BLaER1 treated with 17β-estradiol and CSF1 and Interleukin-3, amounts not matched to agents 10 nM and 100 nM (cell line): ENCODE measurements at regions not wholly inside any gene's neighbourhood (a gene's known extent, or its start where the extent isn't known, plus 50 kb on each side); places are given as distances from the start of the nearest gene placed in this dataset.

Experiments
- H3K27ac ChIP-seq, 11 experiments: shearing (Covaris generic); formaldehyde crosslinking; 2 replicates each; pipeline ENCODE4 v1.8.1; 2022
- H3K27me3 ChIP-seq, 11 experiments: shearing (Covaris generic); formaldehyde crosslinking; 2 replicates each; pipeline ENCODE4 v1.8.1; 2022
- H3K36me3 ChIP-seq, 11 experiments: shearing (Covaris generic); formaldehyde crosslinking; 2 replicates each; pipeline ENCODE4 v1.8.1; 2022
- H3K4me1 ChIP-seq, 10 experiments: shearing (Covaris generic); formaldehyde crosslinking; 2 replicates each; pipeline ENCODE4 v1.8.1; 2022
- H3K4me2 ChIP-seq, 11 experiments: shearing (Covaris generic); formaldehyde crosslinking; 2 replicates each; pipeline ENCODE4 v1.8.1; 2022
- H3K4me3 ChIP-seq, 10 experiments: shearing (Covaris generic); formaldehyde crosslinking; 2 replicates each; pipeline ENCODE4 v1.8.1; 2022
- H3K9ac ChIP-seq, 11 experiments: shearing (Covaris generic); formaldehyde crosslinking; 2 replicates each; pipeline ENCODE4 v1.8.1; 2022
- H3K9me3 ChIP-seq, 11 experiments: shearing (Covaris generic); formaldehyde crosslinking; replicated peaks in 1 of 11; 2 replicates each; pipeline ENCODE4 v1.8.1; 2022
- H4K20me1 ChIP-seq, 11 experiments: shearing (Covaris generic); formaldehyde crosslinking; 2 replicates each; pipeline ENCODE4 v1.8.1; 2022
- Cebpa-rat ChIP-seq, 11 experiments: shearing (Covaris generic); IDR thresholded peaks; 2 replicates each; pipeline ENCODE4 v1.8.1; 2022

DNA sequence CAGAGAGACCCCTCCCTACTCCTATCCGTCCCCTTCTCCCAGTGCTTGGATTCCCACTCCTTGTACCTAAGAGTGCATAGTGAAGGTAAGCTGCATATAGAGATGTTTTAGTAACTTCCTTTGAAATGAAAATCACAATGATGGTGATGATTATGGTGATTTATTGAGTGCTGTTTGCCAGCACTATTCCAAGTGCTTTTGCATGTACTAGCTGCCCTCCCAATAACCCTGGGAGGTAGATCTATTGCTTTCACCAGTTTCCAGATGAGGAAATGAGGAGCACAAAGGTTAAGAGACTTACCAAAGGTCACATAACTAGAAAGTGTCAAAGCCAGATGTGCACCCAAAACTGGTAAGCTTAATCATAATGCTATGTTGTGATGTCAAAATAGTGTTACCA, 80.4 kb upstream of the NEUROD6 start:
- Histone ChIP-seq H3K27ac (no peak overlapping the region), H3K4me1 (peaks cover 0 to 8% (median 0%) of the 10 kb centered on the region in 10 experiments; a peak in 7 of 20 replicates), H3K9me3 (no peaks in the 10 kb centered on the region), H3K27me3 (no peaks in the 10 kb centered on the region), H3K4me3 (no peak overlapping the region), H4K20me1 (no peaks in the 10 kb centered on the region), H3K9ac (no peak overlapping the region), H3K36me3 (no peaks in the 10 kb centered on the region), H3K4me2 (no peak overlapping the region)
- TF ChIP-seq Cebpa-rat (IDR thresholded peaks at IDR 0.05): no peak

DNA sequence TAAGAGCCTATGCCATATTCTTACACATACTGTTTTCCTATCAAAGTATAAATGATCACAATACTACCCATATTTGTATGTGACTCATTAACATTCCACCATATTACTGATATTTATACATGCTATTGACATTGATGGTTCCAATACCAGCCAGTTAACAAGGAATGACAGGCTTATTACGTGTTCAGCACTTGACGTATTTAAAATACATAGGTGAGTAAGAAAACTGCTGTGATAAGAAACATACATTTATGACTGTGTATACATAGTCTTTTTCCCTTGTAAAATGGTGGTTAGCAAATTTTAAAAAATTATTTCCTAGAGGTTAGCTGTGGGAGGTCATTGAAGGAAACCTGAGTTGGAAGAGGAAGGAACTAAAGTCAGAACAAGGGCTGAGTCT, 81.1 kb upstream of the NEUROD6 start:
- H3K4me1 ChIP-seq: peaks cover 0 to 8% (median 0%) of the 10 kb centered on the region in 10 experiments; a peak in 7 of 20 replicates
- no peak overlapping the region for H3K4me3 ChIP-seq
- no peaks in the 10 kb centered on the region for H3K36me3 ChIP-seq
- peak overlapping the region in 5 of 11 experiments; percentile 0 to 10 (median 4); a peak in 2 of 22 replicates for H3K4me2 ChIP-seq
- H4K20me1 ChIP-seq: no peaks in the 10 kb centered on the region
- no peak overlapping the region for H3K9ac ChIP-seq
- no peak overlapping the region for H3K27ac ChIP-seq
- TF ChIP-seq Cebpa-rat (IDR thresholded peaks at IDR 0.05): no peak
- H3K9me3 ChIP-seq: no peaks in the 10 kb centered on the region
- no peaks in the 10 kb centered on the region for H3K27me3 ChIP-seq

DNA sequence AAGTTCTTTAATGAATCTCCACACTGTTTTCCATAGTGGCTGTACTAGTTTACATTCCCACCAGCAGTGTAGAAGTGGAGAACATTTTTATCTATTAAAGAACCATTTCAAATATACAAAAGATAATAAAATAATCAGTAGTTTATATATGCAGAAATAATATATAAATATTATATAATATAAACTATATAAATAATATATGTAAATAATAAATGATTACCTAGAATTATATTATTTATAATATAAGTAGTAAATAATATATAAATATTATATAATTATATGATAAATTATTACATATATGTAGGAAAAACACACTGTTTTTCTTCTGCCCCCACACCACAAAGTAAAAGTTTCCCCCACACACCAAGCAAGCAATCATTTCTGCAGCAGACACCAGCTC, 83.5 kb upstream of the NEUROD6 start:
- TF ChIP-seq Cebpa-rat (IDR thresholded peaks at IDR 0.05): no peak
- Histone ChIP-seq H3K4me2 (no peak overlapping the region), H4K20me1 (no peaks in the 10 kb centered on the region), H3K9me3 (no peaks in the 10 kb centered on the region), H3K27me3 (no peaks in the 10 kb centered on the region), H3K9ac (no peak overlapping the region), H3K27ac (no peak overlapping the region), H3K36me3 (no peaks in the 10 kb centered on the region), H3K4me1 (peaks cover 0 to 8% (median 0%) of the 10 kb centered on the region in 10 experiments; a peak in 7 of 20 replicates), H3K4me3 (no peak overlapping the region)

DNA sequence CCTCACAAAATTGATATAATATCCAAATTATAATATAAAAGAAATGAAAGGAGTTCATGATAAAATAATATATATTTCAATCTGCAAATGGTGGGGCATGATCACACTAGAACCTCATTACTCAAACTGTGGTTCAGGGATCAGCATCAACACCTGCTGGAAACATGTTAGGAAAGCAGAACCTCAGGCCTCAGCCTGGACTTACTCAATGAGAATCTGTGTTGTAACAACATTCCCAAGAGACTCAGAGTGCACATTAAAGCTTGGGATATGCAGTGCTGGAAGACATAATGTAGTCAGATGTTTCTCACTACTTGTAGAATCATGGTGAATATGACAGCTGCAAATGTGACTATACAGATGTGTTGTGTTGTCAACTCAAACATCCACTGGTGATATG, 81.7 kb upstream of the ITPRID1 start:
- no peak overlapping the region for H3K4me3 ChIP-seq
- no peaks in the 10 kb centered on the region for H3K36me3 ChIP-seq
- H4K20me1 ChIP-seq: no peaks in the 10 kb centered on the region
- no peaks in the 10 kb centered on the region for H3K4me1 ChIP-seq
- no peaks in the 10 kb centered on the region for H3K9me3 ChIP-seq
- no peak overlapping the region for H3K27ac ChIP-seq
- H3K4me2 ChIP-seq: no peak overlapping the region
- no peaks in the 10 kb centered on the region for H3K27me3 ChIP-seq
- H3K9ac ChIP-seq: no peak overlapping the region
- no peak for TF ChIP-seq Cebpa-rat (IDR thresholded peaks at IDR 0.05)

DNA sequence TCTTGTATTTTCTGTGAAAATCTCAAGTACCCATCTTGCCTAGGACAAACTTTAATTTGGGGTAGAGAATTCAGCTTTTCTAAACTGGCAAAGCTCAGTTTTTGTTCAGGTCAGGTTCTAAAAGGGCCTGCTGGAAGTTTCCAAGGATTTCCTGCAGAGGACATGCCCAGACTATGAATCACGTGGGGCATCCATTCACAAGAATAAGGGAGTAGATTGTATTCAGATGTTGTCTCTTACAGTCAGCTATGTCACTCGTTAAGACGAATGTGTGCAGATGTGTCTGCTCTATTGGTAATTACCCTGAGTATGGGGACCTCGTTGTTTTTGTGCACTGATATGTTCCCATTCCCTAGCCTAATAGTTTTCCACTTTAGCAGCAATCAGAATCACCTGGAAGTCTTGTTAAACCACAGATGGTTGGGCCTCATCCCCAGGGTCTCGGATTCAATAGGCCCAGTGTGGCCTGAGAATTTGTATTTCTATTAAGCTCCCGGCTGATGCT, 81.0 kb upstream of the ITPRID1 start:
- Histone ChIP-seq H4K20me1 (no peaks in the 10 kb centered on the region), H3K27ac (no peak overlapping the region), H3K9ac (no peak overlapping the region), H3K9me3 (no peaks in the 10 kb centered on the region), H3K36me3 (no peaks in the 10 kb centered on the region), H3K4me1 (no peaks in the 10 kb centered on the region), H3K27me3 (no peaks in the 10 kb centered on the region), H3K4me3 (no peak overlapping the region), H3K4me2 (no peak overlapping the region)
- TF ChIP-seq Cebpa-rat (IDR thresholded peaks at IDR 0.05): no peak

- H3K27ac ChIP-seq: no peak overlapping the region
- H4K20me1 ChIP-seq: no peaks in the 10 kb centered on the region
- no peaks in the 10 kb centered on the region for H3K36me3 ChIP-seq
- no peaks in the 10 kb centered on the region for H3K27me3 ChIP-seq
- H3K4me2 ChIP-seq: no peak overlapping the region
- H3K4me3 ChIP-seq: no peak overlapping the region
- no peaks in the 10 kb centered on the region for H3K9me3 ChIP-seq
- no peaks in the 10 kb centered on the region for H3K4me1 ChIP-seq
- TF ChIP-seq Cebpa-rat (IDR thresholded peaks at IDR 0.05): no peak
- H3K9ac ChIP-seq: no peak overlapping the region
These were observed 76.5 kb upstream of the ITPRID1 start for GRCh38 chr7:31437250-31437865.

GRCh38 chr7:31439165-31439564, 74.7 kb upstream of the ITPRID1 start:
- Histone ChIP-seq H3K27me3 (no peaks in the 10 kb centered on the region), H3K4me1 (no peaks in the 10 kb centered on the region), H3K27ac (no peak overlapping the region), H3K4me2 (no peak overlapping the region), H3K9ac (no peak overlapping the region), H3K4me3 (no peak overlapping the region), H3K9me3 (no peaks in the 10 kb centered on the region), H3K36me3 (no peaks in the 10 kb centered on the region), H4K20me1 (no peaks in the 10 kb centered on the region)
- no peak for TF ChIP-seq Cebpa-rat (IDR thresholded peaks at IDR 0.05)

GRCh38 chr7:31440511-31440910, 73.4 kb upstream of the ITPRID1 start:
- no peak overlapping the region for H3K4me2 ChIP-seq
- H3K36me3 ChIP-seq: no peaks in the 10 kb centered on the region
- no peak overlapping the region for H3K4me3 ChIP-seq
- no peaks in the 10 kb centered on the region for H3K9me3 ChIP-seq
- no peaks in the 10 kb centered on the region for H4K20me1 ChIP-seq
- no peaks in the 10 kb centered on the region for H3K27me3 ChIP-seq
- no peak for TF ChIP-seq Cebpa-rat (IDR thresholded peaks at IDR 0.05)
- H3K9ac ChIP-seq: no peak overlapping the region
- H3K4me1 ChIP-seq: no peaks in the 10 kb centered on the region
- H3K27ac ChIP-seq: no peak overlapping the region

- no peaks in the 10 kb centered on the region for H3K9me3 ChIP-seq
- H4K20me1 ChIP-seq: no peaks in the 10 kb centered on the region
- H3K9ac ChIP-seq: peak overlapping the region in 1 of 11 experiments; percentile 5; a peak in 1 of 22 replicates
- no peaks in the 10 kb centered on the region for H3K4me1 ChIP-seq
- H3K4me3 ChIP-seq: no peak overlapping the region
- no peaks in the 10 kb centered on the region for H3K36me3 ChIP-seq
- H3K27ac ChIP-seq: no peak overlapping the region
- H3K27me3 ChIP-seq: no peaks in the 10 kb centered on the region
- TF ChIP-seq Cebpa-rat (IDR thresholded peaks at IDR 0.05): no peak
- no peak overlapping the region for H3K4me2 ChIP-seq
These were observed 71.3 kb upstream of the ITPRID1 start for GRCh38 chr7:31442626-31443025.

GRCh38 chr7:31443457-31443856, 70.4 kb upstream of the ITPRID1 start:
- Histone ChIP-seq H3K4me3 (no peak overlapping the region), H3K9me3 (no peaks in the 10 kb centered on the region), H3K27ac (no peak overlapping the region), H3K27me3 (no peaks in the 10 kb centered on the region), H3K36me3 (no peaks in the 10 kb centered on the region), H3K4me2 (no peak overlapping the region), H4K20me1 (no peaks in the 10 kb centered on the region), H3K4me1 (no peaks in the 10 kb centered on the region), H3K9ac (no peak overlapping the region)
- no peak for TF ChIP-seq Cebpa-rat (IDR thresholded peaks at IDR 0.05)
